Esophagus squamous epithelium (tissue), 4 donors: ENCODE measurements at regions not wholly inside any gene's neighbourhood (a gene's known extent, or its start where the extent isn't known, plus 50 kb on each side); places are given as distances from the start of the nearest gene placed in this dataset.

Experiments used
- POLR2A ChIP-seq, 4 donors: fragments of 450-650 bp; IDR thresholded peaks; one replicate each; pipeline ENCODE4 v1.6.1; 2017; ENCODE audit warnings: antibody characterized with exemption in 4 of 4, mild to moderate bottlenecking in 4 of 4, moderate library complexity in 3 of 4
- TF ChIP-seq, protein P1 (sequence below), 6 experiments: fragments of 450-650 bp in 4 of 6; fragments of 200-600 bp in 2 of 6; sonication (generic) in 2 of 6; IDR thresholded peaks; one replicate each; pipeline ENCODE4 v1.5.1; 2016 to 2019; ENCODE audit warnings: antibody characterized with exemption in 6 of 6, mild to moderate bottlenecking in 4 of 6, moderate library complexity in 4 of 6

GRCh38 chr2:194135463-194135862, 1521.6 kb upstream of the SLC39A10 start:
- TF ChIP-seq POLR2A (IDR thresholded peaks at IDR 0.05), result no peak
- TF ChIP-seq, protein P1, sequence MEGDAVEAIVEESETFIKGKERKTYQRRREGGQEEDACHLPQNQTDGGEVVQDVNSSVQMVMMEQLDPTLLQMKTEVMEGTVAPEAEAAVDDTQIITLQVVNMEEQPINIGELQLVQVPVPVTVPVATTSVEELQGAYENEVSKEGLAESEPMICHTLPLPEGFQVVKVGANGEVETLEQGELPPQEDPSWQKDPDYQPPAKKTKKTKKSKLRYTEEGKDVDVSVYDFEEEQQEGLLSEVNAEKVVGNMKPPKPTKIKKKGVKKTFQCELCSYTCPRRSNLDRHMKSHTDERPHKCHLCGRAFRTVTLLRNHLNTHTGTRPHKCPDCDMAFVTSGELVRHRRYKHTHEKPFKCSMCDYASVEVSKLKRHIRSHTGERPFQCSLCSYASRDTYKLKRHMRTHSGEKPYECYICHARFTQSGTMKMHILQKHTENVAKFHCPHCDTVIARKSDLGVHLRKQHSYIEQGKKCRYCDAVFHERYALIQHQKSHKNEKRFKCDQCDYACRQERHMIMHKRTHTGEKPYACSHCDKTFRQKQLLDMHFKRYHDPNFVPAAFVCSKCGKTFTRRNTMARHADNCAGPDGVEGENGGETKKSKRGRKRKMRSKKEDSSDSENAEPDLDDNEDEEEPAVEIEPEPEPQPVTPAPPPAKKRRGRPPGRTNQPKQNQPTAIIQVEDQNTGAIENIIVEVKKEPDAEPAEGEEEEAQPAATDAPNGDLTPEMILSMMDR (IDR thresholded peaks at IDR 0.05), result no peak
